ENCODE measurements at regions not wholly inside any gene's neighbourhood (a gene's known extent, or its start where the extent isn't known, plus 50 kb on each side); places are given as distances from the start of the nearest gene placed in this dataset.
"Not testable (repeated sequence)": the region's sequence is repeated elsewhere in the genome, so short reads cannot be mapped to it uniquely, and the experiment has no call there.

DNA sequence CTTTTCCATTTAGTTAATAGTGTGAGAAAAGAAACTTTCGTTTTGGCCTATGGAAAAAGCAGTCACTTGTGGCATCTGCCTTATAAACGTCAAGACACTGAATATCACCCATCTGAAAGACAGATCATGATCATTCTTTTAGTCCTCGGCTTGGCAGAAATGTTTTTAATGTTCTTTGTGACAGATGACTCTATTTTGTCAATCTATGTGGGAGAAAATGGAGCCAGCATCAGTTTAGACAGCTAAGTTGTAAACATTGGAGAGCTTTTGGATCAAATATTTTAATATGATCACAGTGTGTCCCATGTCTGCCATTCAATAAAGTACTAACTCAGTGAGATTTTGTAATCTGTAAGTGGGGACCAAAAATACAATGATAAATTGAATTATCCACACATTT, 85.1 kb upstream of the LUZP2 start:
- BruUV-seq (replicated peaks): no TSS peak

DNA sequence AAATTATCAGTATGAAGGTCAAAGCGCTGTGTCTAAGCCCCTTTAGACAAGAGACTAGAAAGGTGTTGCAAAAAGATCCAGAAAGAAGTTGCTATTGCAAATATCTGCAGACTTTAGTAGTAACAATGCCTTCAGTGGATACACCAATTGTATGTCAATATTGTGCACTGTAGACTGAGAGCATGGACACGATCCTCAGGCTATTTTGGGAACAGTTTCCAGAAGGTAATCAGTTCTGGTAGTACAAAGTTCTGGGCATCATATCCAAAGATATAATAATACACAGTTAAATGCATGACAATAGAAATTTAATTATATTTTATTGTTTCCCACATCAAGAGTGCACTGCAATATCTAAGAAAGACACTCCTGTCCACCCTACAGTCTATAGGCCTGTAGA, 84.1 kb upstream of the LUZP2 start:
- H3K4me3 ChIP-seq (ENCODE audit: low read depth, low read length, poor library complexity, severe bottlenecking): no peak overlapping the region
- no peak for DNase-seq (ENCODE audit: low spot score)
- intact Hi-C loops (cut with micrococcal nuclease; ENCODE audit: unreplicated experiment): no loop called here
- TF ChIP-seq, protein P1, sequence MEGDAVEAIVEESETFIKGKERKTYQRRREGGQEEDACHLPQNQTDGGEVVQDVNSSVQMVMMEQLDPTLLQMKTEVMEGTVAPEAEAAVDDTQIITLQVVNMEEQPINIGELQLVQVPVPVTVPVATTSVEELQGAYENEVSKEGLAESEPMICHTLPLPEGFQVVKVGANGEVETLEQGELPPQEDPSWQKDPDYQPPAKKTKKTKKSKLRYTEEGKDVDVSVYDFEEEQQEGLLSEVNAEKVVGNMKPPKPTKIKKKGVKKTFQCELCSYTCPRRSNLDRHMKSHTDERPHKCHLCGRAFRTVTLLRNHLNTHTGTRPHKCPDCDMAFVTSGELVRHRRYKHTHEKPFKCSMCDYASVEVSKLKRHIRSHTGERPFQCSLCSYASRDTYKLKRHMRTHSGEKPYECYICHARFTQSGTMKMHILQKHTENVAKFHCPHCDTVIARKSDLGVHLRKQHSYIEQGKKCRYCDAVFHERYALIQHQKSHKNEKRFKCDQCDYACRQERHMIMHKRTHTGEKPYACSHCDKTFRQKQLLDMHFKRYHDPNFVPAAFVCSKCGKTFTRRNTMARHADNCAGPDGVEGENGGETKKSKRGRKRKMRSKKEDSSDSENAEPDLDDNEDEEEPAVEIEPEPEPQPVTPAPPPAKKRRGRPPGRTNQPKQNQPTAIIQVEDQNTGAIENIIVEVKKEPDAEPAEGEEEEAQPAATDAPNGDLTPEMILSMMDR (conservative IDR thresholded peaks at IDR 0.05; ENCODE audit: low read depth, low read length): no peak
- TF ChIP-seq EZH2 (IDR thresholded peaks at IDR 0.05; ENCODE audit: borderline replicate concordance, low read depth, low read length, poor library complexity, severe bottlenecking): no peak
- no peak overlapping the region for H3K27ac ChIP-seq (ENCODE audit: low read depth, low read length, poor library complexity, severe bottlenecking)
- ChIA-PET POLR2A (ENCODE audit: low non-redundant PET) (no interaction called here), CTCF (no interaction called here)
- BruUV-seq (replicated peaks): no TSS peak
- no peaks in the 10 kb centered on the region for H3K36me3 ChIP-seq (ENCODE audit: insufficient read depth, low read length, poor library complexity, severe bottlenecking)
- H3K4me1 ChIP-seq (ENCODE audit: insufficient read depth, low read length, poor library complexity, severe bottlenecking): no peaks in the 10 kb centered on the region
- H3K27me3 ChIP-seq (replicated peaks; ENCODE audit: insufficient read depth, low read depth, low read length, poor library complexity): no peaks in the 10 kb centered on the region
- H3K9me3 ChIP-seq (ENCODE audit: low read depth, low read length, poor library complexity, severe bottlenecking): no peaks in the 10 kb centered on the region

More for the DNA sequence above, 85.1 kb upstream of the LUZP2 start:
- TF ChIP-seq EZH2 (IDR thresholded peaks at IDR 0.05; ENCODE audit: borderline replicate concordance, low read depth, low read length, poor library complexity, severe bottlenecking): no peak
- TF ChIP-seq, protein P1 (conservative IDR thresholded peaks at IDR 0.05; ENCODE audit: low read depth, low read length): no peak
- H3K27me3 ChIP-seq (replicated peaks; ENCODE audit: insufficient read depth, low read depth, low read length, poor library complexity): no peaks in the 10 kb centered on the region
- H3K4me1 ChIP-seq (ENCODE audit: insufficient read depth, low read length, poor library complexity, severe bottlenecking): no peaks in the 10 kb centered on the region
- no peaks in the 10 kb centered on the region for H3K36me3 ChIP-seq (ENCODE audit: insufficient read depth, low read length, poor library complexity, severe bottlenecking)
- ChIA-PET CTCF (no interaction called here), POLR2A (ENCODE audit: low non-redundant PET) (no interaction called here)
- H3K9me3 ChIP-seq (ENCODE audit: low read depth, low read length, poor library complexity, severe bottlenecking): no peaks in the 10 kb centered on the region
- no peak overlapping the region for H3K4me3 ChIP-seq (ENCODE audit: low read depth, low read length, poor library complexity, severe bottlenecking)
- no peak overlapping the region for H3K27ac ChIP-seq (ENCODE audit: low read depth, low read length, poor library complexity, severe bottlenecking)
- intact Hi-C loops (cut with micrococcal nuclease; ENCODE audit: unreplicated experiment): no loop called here
- no peak for DNase-seq (ENCODE audit: low spot score)

DNA sequence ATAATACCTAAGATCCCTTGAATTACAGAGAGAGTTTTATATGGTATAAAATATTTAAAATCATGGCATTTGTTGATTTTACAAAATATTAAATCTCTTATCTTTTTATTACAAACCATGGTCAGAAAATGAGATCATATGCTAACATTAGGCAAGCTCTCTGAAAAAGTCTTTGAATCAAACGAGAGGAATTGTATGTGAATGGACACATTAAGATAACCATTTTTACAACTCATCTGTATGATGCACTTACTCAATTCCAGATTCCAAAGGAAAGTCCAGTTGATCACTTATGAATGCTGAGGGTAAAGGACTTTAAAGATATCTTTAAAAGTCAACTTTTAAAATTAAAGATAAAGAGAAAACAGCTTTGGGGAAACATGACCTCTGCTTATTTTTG, 83.5 kb upstream of the LUZP2 start:
- Histone ChIP-seq H3K9me3 (ENCODE audit: low read depth, low read length, poor library complexity, severe bottlenecking) (no peaks in the 10 kb centered on the region), H3K27ac (ENCODE audit: low read depth, low read length, poor library complexity, severe bottlenecking) (no peak overlapping the region), H3K4me1 (ENCODE audit: insufficient read depth, low read length, poor library complexity, severe bottlenecking) (no peaks in the 10 kb centered on the region), H3K27me3 (replicated peaks; ENCODE audit: insufficient read depth, low read depth, low read length, poor library complexity) (no peaks in the 10 kb centered on the region), H3K4me3 (ENCODE audit: low read depth, low read length, poor library complexity, severe bottlenecking) (no peak overlapping the region), H3K36me3 (ENCODE audit: insufficient read depth, low read length, poor library complexity, severe bottlenecking) (no peaks in the 10 kb centered on the region)
- intact Hi-C loops (cut with micrococcal nuclease; ENCODE audit: unreplicated experiment): no loop called here
- ChIA-PET CTCF (no interaction called here), POLR2A (ENCODE audit: low non-redundant PET) (no interaction called here)
- BruUV-seq (replicated peaks): no TSS peak
- TF ChIP-seq EZH2 (IDR thresholded peaks at IDR 0.05; ENCODE audit: borderline replicate concordance, low read depth, low read length, poor library complexity, severe bottlenecking): no peak
- TF ChIP-seq, protein P1 (conservative IDR thresholded peaks at IDR 0.05; ENCODE audit: low read depth, low read length): no peak
- no peak for DNase-seq (ENCODE audit: low spot score)

DNA sequence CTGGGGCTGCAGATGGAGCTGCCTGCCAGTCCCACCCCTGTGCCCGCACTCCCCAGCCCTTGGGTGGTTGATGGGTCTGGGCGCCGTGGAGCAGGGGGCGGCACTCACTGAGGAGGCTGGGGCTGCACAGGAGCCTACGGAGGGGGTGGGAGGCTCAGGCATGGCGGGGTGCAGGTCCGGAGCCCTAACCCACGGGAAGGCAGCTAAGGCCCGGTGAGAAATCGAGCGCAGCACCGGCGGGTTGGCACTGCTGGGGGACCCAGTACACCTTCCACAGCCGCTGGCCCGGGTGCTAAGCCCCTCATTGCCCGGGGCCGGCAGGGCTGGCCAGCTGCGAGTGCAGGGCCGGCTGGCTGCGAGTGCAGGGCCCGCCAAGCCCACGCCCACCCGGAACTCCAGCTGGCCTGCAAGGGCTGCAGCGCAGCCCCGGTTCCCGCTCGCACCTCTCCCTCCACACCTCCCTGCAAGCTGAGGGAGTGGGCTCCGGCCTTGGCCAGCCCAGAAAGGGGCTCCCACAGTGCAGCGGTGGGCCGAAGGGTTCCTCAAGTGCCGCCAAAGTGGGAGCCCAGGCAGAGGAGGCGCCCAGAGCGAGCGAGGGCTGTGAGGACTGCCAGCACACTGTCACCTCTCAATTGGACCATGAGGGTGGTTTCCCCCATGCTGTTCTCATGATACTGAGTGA, 80.8 kb upstream of the LUZP2 start:
- H3K27me3 ChIP-seq (replicated peaks; ENCODE audit: insufficient read depth, low read depth, low read length, poor library complexity); CTCF ChIA-PET; BruUV-seq (replicated peaks); H3K27ac ChIP-seq (ENCODE audit: low read depth, low read length, poor library complexity, severe bottlenecking); H3K4me3 ChIP-seq (ENCODE audit: low read depth, low read length, poor library complexity, severe bottlenecking); intact Hi-C loops (cut with micrococcal nuclease; ENCODE audit: unreplicated experiment); H3K4me1 ChIP-seq (ENCODE audit: insufficient read depth, low read length, poor library complexity, severe bottlenecking); H3K9me3 ChIP-seq (ENCODE audit: low read depth, low read length, poor library complexity, severe bottlenecking); POLR2A ChIA-PET (ENCODE audit: low non-redundant PET); DNase-seq (ENCODE audit: low spot score); H3K36me3 ChIP-seq (ENCODE audit: insufficient read depth, low read length, poor library complexity, severe bottlenecking): not testable (repeated sequence)
